Ovary (tissue), 3 donors: ENCODE measurements at regions not wholly inside any gene's neighbourhood (a gene's known extent, or its start where the extent isn't known, plus 50 kb on each side); places are given as distances from the start of the nearest gene placed in this dataset.

Experiments used
- POLR2A ChIP-seq: fragments of 450-650 bp; IDR thresholded peaks from one replicate; pipeline ENCODE4 v1.6.1; 2017; ENCODE audit warnings: antibody characterized with exemption, mild to moderate bottlenecking, moderate library complexity
- TF ChIP-seq, protein P1 (sequence below), 3 donors: fragments of 450-650 bp in 2 of 3; fragments of 200-600 bp in 1 of 3; IDR thresholded peaks; one replicate each; pipeline versions ENCODE4 v1.5.1 to v1.8.0; 2016 to 2022; ENCODE audit warnings: antibody characterized with exemption in 3 of 3, mild to moderate bottlenecking in 1 of 3
- donor health status: DM: no; HTN: no; CAD: no.

DNA sequence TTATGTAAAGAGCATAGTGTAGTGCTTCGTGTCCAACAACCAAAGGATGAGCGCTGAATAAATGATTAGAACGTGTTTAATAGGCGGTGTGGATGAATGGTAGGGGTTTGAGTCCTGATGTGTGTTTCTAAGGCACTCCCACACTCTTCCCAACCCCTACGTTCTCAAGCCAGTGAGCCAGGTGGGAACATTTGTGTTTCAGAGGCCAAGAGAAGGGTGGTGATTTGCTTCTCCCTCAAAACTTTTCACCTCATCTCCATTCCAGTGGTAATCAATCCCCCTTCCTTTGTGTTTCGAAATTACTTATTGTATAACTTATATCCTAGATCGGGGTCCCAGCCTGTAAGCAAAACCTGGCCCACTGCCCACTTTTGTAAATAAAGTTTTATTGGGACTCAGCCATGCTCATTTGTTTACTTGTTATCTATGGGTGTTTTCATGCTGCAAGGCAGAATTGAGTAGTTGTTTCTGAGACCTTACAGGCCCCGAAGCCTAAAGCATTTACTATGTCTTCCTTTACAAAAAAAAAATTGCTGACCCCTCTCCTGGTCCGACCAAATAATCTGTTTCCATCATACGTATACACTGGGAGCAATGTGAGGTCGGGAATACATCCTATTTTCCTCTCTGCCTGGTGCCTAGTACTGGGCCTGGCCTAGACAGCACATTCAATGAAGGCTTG lies 150.8 kb upstream of the MYCN start:
- TF ChIP-seq, protein P1, sequence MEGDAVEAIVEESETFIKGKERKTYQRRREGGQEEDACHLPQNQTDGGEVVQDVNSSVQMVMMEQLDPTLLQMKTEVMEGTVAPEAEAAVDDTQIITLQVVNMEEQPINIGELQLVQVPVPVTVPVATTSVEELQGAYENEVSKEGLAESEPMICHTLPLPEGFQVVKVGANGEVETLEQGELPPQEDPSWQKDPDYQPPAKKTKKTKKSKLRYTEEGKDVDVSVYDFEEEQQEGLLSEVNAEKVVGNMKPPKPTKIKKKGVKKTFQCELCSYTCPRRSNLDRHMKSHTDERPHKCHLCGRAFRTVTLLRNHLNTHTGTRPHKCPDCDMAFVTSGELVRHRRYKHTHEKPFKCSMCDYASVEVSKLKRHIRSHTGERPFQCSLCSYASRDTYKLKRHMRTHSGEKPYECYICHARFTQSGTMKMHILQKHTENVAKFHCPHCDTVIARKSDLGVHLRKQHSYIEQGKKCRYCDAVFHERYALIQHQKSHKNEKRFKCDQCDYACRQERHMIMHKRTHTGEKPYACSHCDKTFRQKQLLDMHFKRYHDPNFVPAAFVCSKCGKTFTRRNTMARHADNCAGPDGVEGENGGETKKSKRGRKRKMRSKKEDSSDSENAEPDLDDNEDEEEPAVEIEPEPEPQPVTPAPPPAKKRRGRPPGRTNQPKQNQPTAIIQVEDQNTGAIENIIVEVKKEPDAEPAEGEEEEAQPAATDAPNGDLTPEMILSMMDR (IDR thresholded peaks at IDR 0.05) = no peak
- TF ChIP-seq POLR2A = no peak
